Renal cortex interstitium (tissue), 11 donors: ENCODE measurements at regions not wholly inside any gene's neighbourhood (a gene's known extent, or its start where the extent isn't known, plus 50 kb on each side); places are given as distances from the start of the nearest gene placed in this dataset.
"Not testable (repeated sequence)": the region's sequence is repeated elsewhere in the genome, so short reads cannot be mapped to it uniquely, and the experiment has no call there.

Source experiments
- DNase-seq, 11 donors: peaks; one replicate each; pipeline ENCODE4 v3.0.0-alpha.2; 2013; ENCODE audit warnings: low read depth in 9 of 11, low spot score in 4 of 11; ENCODE audit errors: extremely low read depth in 1 of 11

DNA sequence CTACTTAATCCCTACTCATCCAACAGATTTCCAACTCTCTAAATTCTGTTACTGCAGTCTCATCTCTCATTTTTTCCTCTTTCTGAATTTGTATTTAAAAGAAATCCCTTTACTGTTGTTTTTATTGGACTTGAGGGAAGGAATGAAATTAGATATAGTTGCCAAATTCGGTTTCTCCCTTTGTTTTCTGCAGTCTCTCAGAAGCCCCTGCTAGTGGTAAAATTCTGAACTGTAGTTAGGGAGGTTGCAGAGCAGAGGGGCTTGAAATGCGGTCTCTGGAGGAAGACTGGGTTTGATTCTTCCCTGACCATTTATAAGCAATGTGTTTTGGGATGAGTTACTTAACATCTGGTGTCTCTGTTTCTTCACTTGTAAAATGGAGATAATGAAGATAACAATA, 106.3 kb upstream of the TBX18 start:
- no peak for DNase-seq

- DNase-seq: no peak
Measured at GRCh38 chr6:84868149-84868548, 103.8 kb upstream of the TBX18 start.

DNA sequence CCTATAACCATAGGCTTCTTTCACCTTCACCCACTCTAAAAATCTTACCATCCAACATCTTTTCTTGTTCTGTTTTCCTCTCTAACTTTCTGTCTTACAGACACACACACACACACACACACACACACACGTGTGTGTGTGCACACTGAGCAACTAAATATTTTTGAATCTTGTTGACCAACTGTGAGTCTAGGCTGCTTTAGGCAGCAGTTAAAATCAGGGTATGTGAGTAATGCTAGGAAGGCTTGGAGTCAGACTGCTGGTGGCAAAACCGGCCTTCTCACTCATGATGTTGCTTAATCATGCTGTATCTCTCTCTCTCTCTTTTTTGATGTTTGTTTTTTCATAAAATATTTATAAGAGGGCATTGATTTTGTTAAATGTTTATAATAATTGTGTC, 103.1 kb upstream of the TBX18 start:
- no peak for DNase-seq

DNA sequence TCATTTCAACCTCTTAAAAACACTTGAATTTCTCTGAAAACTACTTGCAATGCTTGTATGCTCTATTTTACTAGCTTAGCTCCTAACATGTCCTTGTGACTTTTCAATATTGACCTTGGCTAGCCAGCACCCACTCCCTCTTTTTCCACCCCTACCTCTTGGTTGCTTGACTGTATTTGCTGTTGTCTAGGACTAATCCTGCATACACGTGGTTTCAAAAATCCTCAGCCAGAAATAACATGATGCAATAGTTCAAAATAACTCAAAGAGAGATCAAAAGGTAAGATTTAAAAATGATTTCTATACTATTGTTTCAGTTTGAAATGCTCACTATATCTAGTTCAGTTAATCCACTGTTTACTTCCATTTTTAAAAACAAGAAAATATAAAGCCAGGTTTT, 102.3 kb upstream of the TBX18 start:
- DNase-seq: no peak

DNA sequence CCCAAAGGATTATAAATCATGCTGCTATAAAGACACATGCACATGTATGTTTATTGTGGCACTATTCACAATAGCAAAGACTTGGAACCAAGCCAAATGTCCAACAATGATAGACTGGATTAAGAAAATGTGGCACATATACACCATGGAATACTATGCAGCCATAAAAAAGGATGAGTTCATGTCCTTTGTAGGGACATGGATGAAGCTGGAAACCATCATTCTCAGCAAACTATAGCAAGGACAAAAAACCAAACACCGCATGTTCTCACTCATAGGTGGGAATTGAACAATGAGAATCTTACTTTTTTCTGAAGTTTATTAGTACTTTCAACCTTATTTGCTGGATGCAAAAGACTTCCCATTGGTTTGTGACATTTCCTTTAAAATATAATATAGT, 101.0 kb upstream of the TBX18 start:
- DNase-seq: not testable (repeated sequence)

GRCh38 chr6:84862843-84863242, 98.4 kb upstream of the TBX18 start:
- DNase-seq: no peak

- no peak for DNase-seq
Measured at GRCh38 chr6:84860920-84861319, 96.5 kb upstream of the TBX18 start.

DNA sequence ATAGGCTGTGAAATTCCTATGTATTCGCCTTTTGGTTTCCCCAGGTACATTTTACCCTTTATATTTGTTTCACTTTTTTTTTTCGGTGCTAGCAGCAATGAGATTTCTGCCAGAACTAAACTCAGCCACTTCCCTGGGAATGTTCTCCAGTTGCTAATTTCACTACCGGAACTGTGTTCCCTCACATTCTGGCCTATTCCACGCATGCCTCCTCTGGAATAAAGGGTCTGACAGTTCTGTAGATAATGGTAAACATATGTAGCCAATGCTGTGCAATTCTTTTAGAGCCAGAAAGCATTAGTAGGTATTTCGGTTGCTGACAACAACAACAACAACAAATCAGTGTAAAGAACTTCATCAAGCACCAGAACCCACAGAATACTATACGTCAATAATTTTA, 96.1 kb upstream of the TBX18 start:
- no peak for DNase-seq

DNA sequence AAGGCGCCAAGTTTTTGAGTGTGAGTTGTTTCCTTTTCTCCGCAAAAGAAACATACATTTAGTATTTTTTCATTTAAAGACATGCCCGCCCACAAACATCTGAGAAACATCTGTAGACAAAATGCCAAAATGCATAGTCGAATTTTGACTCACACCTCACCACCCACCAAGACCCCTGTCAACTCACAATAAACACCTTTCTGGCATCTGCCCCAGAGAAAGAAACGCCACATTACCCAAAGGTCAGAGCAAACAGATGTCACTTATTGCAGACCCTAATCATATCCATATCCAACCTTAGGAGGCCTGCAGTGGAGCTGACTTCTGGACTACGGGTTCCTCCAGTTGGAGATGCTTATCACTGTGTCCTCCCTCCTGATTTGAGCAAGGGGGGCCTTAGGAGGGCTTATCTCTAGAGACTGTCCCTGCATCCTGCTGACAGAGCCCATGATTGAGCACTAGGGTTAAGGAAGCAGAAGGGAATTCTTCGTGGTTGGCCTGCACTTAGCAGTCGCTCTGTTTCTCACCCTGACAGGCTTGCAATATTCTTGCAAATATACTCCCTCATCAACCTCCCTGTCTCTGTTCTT, 90.5 kb upstream of the TBX18 start:
- DNase-seq: no peak

- no peak for DNase-seq
Measured at GRCh38 chr6:84853901-84854300, 89.5 kb upstream of the TBX18 start.

GRCh38 chr6:84848960-84849359, 84.6 kb upstream of the TBX18 start:
- no peak for DNase-seq

DNA sequence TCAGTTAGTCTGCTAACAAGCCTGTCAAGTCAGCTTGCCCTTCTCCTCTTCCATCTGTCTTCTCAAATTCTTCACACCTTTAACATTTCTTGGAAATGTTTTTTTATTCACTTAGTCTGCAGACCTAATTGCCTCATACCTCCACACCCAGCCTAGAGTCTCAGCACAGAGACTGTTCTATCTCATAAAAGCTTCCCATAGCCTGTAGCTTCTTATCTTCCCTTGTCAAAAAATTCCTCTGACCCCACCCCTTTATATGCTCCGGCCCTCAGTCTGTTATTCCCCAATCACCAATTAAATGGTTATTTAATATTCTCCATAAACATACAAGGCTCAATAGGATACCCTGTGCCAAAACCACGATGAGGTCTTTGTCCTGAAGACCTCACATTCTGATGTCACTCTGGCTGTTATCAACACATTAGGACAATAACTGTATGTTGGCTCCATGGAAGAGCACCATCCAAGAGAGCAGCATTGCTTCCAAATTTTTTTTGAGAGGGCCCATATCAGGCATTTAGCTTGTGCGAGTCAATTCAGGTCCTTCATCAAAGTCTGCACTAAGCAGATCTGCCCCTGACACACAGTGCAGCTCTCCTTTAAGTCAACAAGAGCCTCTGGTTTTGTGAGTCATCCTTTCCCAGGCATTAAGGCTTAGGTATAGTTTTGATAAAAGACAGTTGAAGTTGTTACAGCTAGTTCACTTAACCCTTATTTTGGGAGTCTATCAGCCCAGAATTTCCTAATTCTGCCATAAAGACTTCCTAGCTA, 83.2 kb upstream of the TBX18 start:
- no peak for DNase-seq

DNA sequence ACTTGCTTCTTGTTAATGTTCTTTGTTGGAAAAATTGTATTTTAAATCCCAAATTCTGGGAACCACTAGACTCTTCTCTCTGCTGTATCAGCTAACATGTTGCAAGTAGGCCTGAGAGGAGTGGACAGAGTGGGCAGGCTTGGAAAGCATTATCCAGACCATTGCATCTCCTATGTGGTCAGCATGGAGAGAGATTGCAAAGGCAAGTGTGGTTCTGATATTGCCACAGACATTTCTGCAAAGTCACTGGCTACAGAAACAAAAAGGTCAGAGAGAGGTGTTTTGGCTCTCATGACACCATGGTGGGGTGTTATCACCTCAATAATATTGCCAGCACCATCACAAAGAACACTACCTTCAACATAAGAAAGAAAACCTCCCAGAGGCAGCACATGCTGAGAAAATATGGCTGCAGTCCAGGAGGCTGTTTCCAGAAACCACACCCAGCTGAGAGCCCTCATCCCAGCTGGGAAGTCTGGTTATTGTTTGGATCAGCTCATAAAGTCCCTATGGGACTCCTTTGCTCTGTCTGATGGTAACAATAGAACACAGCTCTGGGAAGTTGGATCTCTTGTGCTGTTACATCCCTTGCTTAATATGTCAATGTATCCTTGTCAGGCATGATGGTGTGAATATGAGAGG, 78.2 kb upstream of the TBX18 start:
- DNase-seq: no peak

DNA sequence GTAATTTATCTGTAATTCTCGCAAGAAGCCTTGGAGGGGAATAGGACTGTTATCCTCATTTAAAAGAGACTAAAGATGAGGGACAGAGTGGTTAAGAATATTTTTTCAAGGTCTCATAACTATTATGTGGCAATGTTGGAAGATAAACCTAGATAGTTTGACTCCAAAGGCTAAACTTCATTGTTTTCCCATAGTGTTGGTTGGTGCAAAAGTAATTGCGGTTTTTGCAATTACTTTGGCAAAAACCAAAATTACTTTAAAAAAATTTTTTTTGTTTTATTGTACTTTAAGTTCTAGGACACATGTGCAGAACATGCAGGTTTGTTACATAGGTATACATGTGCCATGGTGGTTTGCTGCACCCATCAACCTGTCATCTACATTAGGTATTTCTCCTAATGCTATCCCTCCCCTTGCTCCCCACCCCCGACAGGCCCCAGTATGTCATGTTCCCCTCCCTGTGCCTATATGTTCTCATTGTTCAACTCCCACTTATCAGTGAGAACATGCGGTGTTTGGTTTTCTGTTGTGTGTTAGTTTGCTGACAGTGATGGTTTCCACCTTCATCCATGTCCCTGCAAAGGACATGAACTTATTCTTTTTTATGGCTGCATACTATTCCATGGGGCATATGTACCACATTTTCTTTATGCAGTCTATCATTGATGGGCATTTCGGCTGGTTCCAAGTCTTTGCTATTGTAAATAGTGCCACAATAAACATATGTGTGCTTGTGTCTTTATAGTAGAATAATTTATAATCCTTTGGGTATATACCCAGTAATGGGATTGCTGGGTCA, 72.9 kb upstream of the TBX18 start:
- not testable (repeated sequence) for DNase-seq

GRCh38 chr6:84836366-84836765, 72.0 kb upstream of the TBX18 start:
- no peak for DNase-seq

- DNase-seq: no peak
Measured at GRCh38 chr6:84835340-84835739, 70.9 kb upstream of the TBX18 start.

- DNase-seq: not testable (repeated sequence)
Measured at GRCh38 chr6:84831924-84832323, 67.5 kb upstream of the TBX18 start.

- no peak for DNase-seq
Measured at GRCh38 chr6:84825461-84825860, 61.1 kb upstream of the TBX18 start.

GRCh38 chr6:84821314-84821713, 56.9 kb upstream of the TBX18 start:
- DNase-seq: not testable (repeated sequence)

DNA sequence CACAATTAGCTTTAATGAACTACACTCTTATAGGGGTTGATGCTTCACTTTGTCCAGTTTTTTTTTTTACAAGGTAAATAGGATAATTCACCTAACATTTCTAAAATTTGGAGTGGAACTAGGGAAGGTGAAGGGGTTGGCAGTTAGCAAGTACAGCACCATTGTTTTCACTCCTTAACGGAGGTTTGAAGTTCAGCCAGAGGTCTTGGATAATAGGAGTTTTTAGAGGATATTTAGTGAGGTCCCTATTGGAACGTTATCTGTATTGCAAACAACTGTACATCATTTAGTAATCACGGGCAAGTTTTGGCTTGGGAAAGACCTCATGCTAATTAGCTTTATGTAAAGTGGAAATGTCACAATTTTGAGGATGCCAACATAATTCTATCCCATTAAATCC, 52.3 kb upstream of the TBX18 start:
- no peak for DNase-seq
